HG03460 (cell line): ENCODE measurements at regions not wholly inside any gene's neighbourhood (a gene's known extent, or its start where the extent isn't known, plus 50 kb on each side); places are given as distances from the start of the nearest gene placed in this dataset.
"Not testable (repeated sequence)": the region's sequence is repeated elsewhere in the genome, so short reads cannot be mapped to it uniquely, and the experiment has no call there.

Experiments
- ATAC-seq: cut with Tn5 transposase; IDR thresholded peaks from one replicate; pipeline ENCODE4 v1.9.1; 2021; ENCODE audit not compliant: unreplicated experiment

- no peak for ATAC-seq
Observed at GRCh38 chr16:80092681-80093080, 448.1 kb upstream of the DYNLRB2 start.

GRCh38 chr16:80091453-80091852 lies 449.3 kb upstream of the DYNLRB2 start:
- ATAC-seq: not testable (repeated sequence)

- no peak for ATAC-seq
Observed at GRCh38 chr16:80085606-80086005, 455.2 kb upstream of the DYNLRB2 start.

GRCh38 chr16:80084614-80085013 lies 456.2 kb upstream of the DYNLRB2 start:
- no peak for ATAC-seq

GRCh38 chr16:80084163-80084562 lies 456.6 kb upstream of the DYNLRB2 start:
- ATAC-seq: no peak

GRCh38 chr16:80082906-80083305 lies 457.9 kb upstream of the DYNLRB2 start:
- no peak for ATAC-seq

- no peak for ATAC-seq
Observed at GRCh38 chr16:80081846-80082245, 458.9 kb upstream of the DYNLRB2 start.

GRCh38 chr16:80080287-80080851 lies 460.4 kb upstream of the DYNLRB2 start:
- no peak for ATAC-seq

- no peak for ATAC-seq
Observed at GRCh38 chr16:80079072-80079471, 461.7 kb upstream of the DYNLRB2 start.

- no peak for ATAC-seq
Observed at GRCh38 chr16:80077696-80078095, 463.1 kb upstream of the DYNLRB2 start.

- no peak for ATAC-seq
Observed at GRCh38 chr16:80074329-80074728, 466.5 kb upstream of the DYNLRB2 start.

GRCh38 chr16:80071964-80072456 lies 468.8 kb upstream of the DYNLRB2 start:
- no peak for ATAC-seq

- ATAC-seq: no peak
Observed at GRCh38 chr16:80066805-80067580, 466.5 kb upstream of the MAF start.

- no peak for ATAC-seq
Observed at GRCh38 chr16:80065541-80065940, 465.0 kb upstream of the MAF start.

GRCh38 chr16:80063713-80064069 lies 463.2 kb upstream of the MAF start:
- no peak for ATAC-seq

- no peak for ATAC-seq
Observed at GRCh38 chr16:80063031-80063712, 462.6 kb upstream of the MAF start.

- no peak for ATAC-seq
Observed at GRCh38 chr16:80062361-80063030, 462.0 kb upstream of the MAF start.

- no peak for ATAC-seq
Observed at GRCh38 chr16:80060470-80060869, 459.9 kb upstream of the MAF start.

- ATAC-seq: no peak
Observed at GRCh38 chr16:80059836-80060235, 459.3 kb upstream of the MAF start.

GRCh38 chr16:80058214-80058613 lies 457.7 kb upstream of the MAF start:
- ATAC-seq: no peak

GRCh38 chr16:80056324-80056723 lies 455.8 kb upstream of the MAF start:
- no peak for ATAC-seq

GRCh38 chr16:80055831-80056230 lies 455.3 kb upstream of the MAF start:
- ATAC-seq: no peak
